Right renal cortex interstitium (tissue), 3 donors: ENCODE measurements at regions not wholly inside any gene's neighbourhood (a gene's known extent, or its start where the extent isn't known, plus 50 kb on each side); places are given as distances from the start of the nearest gene placed in this dataset.

Experiments used
- DNase-seq, 3 donors: peaks; one replicate each; pipeline ENCODE4 v3.0.0-alpha.2; 2013; ENCODE audit warnings: low read depth in 3 of 3, low spot score in 2 of 3

DNA sequence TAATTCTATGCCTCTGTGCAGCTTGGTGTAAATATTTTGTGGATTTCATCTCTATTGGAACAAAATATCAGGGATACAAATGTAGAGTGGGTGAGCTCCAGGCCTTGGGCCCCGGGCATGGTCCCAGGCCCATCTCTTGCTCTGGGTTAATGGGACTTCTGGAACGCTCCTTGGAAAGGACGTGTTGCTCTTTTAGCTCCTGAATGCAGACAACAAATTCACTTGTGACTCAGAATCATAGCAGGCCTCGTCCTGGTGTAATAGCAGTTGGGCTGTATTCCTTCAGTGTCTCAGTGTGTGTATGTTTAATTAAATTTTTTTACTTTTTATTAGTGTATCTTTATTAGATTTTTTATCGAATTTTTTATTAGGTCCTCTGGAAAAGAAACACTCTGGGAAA is 266.7 kb upstream of the C2CD4B start:
- DNase-seq: no peak

DNA sequence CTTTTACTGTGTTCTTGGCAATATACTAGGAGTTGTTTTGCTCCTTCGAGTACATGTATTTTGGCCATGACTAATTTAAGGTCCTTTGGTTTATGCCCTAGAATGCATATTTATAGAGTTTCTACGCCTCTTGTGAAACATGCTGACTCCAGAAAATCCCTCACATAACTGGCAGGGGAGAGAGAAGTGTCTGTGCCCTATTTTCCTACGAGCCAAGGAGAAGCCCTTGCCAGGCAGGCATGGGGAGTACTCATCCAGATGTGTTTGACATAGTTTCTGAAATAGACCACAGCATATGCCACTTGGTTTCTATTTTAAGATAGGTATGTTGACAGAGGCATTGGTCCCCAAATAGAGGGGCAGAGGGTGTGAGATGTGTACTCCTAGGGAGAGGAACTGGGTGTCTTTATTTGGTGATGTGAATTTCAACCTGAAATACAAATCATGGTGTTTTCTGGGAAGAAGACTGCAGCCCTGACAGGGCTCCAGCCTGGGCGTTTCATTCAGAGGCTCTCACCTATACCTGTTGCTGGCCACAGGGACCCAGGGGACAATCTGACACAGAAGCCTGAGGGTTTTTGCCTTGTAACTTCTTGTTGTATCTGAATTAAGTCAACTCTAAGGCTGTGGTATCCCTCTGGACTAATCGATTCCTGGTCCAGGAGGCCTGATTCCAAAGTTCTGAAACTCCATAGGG is 267.8 kb upstream of the C2CD4B start:
- DNase-seq: no peak

DNA sequence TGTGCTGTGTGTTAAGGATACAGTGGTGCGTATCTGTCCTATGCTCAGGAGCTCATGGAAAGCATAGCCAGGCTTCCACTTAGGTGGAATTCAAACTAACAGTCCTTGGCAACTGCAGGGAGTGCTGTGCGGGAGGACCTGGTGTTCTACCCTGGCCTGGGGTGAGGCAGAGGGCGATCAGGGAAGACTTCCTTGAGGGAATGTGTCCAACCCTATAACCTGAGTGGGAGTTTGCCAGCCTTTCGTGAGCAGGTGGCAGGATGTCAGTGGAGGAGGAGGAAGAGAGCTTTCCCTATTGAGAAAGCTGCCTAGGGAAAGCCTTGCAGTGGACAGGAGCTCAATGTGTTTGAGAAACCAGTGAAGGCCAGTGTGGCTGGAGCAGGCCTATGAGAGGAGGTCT is 271.1 kb upstream of the C2CD4B start:
- no peak for DNase-seq

DNA sequence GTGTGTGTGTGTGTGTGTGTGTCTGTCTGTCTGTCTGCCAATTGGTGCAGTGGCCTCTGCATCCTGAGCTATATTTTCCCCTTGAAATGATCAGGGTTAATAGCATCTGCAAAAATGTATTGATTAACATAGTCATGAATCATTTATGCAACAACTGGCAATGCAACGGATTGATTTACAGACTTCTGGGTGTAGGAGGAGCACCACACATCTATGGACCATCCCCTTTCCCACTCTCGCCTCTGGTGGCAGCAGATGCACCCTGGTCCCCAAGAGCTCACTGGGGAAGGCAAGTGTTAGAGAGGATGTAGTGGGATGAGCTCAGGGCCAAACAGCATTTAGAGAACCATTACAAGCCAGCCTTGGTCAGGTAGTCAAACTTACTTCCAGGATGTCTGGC is 272.7 kb upstream of the C2CD4B start:
- DNase-seq: no peak

DNA sequence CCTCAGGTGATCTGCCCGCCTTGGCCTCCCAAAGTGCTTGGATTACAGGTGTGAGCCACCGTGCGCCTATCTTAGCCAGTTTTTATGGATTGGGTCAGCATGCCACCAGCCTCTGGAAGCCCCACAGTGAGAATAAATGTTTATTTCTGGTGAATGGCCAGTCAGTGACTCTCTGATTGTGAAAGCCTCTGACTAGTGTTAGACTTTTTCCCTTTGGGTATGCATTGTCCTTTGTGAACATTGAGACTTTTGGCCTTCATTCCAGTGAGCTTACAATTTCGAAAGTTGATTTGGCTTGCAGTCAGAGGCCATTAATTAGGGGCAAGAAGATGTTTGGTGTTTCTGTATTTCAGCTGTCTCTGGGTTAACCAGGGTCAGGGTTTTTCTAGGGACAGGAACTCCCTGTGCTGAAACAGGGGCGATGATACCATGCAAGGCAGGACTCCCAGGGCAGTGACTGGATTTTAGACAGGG is 274.5 kb upstream of the C2CD4B start:
- no peak for DNase-seq

DNA sequence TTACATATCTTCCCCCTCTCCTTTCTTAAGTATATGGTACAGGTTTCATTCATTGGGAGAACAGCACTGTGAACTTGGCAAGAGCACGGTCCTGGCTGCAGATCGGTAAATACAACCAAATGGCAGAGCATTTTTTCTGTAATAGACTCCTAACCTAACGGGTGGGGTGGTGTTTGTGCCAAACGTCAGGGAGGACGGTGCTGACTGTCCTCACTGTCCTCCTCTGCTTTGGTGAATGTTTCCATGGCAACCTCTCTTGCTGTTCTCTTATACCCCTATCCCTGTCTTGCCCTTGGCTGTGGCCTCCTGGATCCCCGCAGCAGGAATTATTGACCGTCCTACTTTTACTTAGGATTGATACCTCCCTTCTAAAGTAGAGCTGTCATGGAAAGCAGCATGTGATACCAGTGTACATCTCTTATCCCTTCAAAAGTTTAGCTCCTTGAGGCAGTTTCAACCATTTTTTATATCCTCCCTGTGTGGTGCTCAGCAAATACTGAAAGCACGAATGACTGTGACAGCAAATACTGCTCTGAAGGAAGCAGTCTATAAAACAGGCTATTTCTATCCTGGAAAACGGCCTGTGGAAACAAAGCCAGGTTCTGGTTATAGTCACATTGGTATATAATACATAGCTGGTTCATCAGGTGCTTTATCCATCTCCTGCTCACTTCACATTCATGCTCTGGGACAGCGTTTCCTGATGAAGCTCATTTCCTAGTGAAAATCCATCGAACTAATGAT is 275.4 kb upstream of the C2CD4B start:
- DNase-seq: no peak

DNA sequence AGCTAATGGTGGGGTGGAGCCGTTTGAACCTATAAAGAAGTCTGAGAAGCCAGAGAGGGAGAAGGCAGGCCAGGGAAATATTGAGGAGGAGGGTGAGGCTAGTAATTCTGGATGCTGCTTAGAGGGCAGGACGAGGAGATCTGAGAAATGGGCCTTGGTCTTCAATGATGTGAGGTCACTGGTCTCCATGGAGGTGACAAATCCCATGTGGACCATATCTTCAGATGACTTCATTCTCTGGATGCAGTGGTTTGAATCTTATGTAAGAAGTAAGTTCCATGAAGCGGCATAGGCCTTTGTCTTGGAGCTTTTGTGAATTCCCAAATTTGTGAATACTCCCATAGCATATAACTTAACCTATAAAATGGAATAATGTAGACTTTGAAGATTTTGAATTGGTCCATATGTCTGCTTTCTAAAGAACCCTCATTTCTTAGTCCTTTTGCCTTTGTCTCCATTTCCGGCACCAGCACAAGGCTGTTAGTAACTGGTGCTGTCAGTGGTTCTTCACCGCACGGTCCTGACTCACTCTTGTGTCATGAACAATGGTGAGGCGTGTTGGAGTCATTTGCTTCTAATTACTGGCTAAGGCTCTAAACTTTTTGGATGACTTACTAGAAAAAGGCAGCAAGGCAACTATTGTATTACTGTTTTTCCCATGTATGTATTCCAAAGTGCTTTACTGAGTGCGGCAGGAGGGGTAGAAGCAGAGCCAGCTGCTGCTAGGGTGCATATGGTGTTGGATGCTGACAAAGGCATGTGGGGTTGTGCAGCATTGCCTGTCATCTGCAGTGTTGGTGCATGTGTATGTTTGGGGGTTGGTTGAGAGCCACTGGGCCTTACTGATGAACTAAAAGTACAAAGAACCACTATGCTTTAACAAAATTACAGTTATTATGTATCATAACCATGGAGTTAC is 279.3 kb upstream of the C2CD4B start:
- no peak for DNase-seq

DNA sequence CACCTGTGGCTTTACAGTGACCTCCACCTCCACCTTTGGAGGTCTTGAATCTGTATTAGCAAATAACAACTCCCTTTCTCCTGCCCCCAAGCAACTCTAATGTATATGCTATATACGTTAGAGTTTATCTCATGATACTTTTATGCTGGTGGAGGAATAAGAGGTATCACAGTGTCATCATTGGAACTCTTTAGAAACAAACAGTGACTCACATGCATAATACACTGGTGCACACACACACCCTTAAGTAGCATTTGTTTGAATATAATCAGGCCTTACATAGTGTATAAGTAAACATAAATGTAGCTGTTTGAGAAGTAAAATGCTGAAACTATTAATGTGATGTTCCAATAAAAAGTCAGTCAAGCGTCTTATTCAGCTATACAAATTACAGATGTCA is 280.2 kb upstream of the C2CD4B start:
- no peak for DNase-seq

DNA sequence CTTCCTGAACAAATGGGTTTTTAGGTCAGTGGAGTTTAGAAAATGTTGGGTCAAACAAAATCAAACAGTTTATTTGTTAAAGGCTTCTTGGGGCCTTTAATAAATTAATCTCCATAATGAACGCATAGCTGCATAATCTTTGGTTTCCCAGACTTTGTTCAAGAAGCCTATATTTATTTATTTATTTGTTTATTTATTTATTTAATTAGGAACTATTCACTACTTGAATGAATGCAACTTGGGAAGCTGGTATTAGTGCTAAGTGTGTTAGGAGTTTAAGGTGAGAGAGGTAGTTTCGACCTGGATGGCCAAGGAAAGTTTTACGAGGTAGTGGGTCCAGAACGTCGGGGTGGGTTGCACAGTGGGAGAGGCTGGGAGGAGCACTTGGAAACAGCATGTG is 281.9 kb upstream of the C2CD4B start:
- no peak for DNase-seq

DNA sequence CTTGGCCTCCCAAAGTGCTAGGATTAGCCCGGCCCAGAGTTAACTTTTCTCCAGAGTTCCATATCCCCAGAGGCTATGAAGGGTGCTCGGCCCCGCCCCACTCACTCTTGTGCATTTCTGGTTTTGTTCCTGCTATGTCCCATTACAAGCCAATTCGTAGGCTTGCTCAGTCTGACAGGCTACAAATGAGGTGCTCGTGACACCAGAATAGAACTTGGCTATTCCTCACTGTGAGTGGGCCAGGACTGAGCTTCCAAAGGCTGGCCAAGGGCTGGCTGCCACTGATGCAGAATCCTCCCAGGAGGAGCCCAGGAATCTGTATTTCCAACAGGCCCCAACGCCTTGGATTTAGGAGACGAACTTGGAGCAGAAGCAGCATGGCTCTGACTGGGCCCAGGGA is 282.7 kb upstream of the C2CD4B start:
- DNase-seq: no peak

DNA sequence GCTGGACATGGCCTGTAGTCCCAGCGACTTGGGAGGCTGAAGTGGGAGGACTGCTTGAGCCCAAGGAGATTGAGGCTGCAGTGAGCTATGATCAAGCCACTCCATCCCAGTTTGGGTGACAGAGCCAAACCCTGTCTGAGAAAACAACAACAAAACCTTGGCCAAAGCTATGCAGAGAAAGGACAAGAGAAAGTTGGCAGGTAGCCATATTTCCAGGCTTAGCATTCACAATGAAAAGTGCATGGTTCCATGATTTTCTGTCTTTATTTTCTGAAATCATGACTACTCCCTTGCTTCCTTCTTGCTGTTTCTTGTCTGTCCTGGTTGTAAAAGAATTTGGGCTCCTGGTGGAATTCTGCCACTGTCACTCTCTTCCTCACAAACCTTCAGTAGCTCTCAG is 284.6 kb upstream of the C2CD4B start:
- DNase-seq: no peak

DNA sequence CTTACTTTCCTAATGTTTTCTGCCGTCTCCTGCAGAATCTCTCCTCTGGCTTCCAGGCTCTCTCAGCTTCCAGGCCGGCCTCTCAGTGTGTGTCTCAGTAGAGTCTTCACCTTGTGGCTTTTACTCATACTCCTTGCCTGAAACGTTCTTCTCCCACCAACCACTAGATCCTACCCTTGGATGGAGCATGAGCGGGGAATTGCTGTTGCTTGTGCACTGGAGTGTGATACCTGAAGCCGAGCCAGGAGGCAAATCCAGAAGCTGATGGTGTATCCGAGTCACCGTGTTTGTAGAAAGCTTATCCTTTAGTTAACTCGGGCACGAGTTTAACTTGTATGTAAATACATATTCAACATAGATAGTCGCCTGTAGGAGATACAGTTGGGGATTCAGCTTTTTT is 285.0 kb upstream of the C2CD4B start:
- no peak for DNase-seq

DNA sequence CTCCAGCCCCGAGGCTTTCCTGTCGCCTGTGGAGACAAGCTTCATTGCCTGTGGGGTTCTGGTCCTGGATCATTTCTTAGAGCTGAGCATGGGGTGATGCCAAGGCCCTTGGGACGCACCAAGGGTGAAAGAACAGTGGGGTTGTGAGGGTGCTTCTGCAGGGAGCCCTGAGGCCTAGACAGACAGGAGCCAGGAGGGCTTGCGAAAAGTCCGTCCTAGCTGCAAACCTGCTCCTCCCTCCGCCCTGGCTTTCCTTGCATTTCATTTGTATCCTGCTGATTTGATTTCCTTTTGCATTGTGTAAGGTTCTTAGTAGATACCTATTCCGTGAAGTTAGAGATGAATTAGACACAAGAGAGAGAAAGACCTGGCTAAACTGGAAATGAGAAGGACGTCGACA is 286.9 kb upstream of the C2CD4B start:
- DNase-seq: no peak

DNA sequence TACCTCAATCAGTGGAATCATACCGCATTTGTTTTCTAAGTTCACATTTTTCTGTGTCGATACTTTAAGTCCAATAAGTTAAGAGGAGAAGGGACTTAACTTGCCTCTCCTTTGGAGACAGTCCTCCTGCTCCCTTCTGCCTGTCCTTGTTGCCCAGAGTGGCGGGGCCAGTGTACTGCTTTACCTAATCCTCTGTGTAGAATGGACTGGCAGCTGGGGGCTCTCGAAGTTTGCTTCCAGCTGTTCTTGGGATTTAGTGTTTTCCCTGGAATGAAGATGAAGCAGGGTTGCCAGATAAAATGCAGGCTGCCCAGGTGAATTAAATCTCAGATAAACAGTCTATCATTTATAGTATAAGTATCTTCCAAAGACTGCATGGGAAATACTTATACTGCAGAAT is 287.6 kb upstream of the C2CD4B start:
- DNase-seq: no peak

DNA sequence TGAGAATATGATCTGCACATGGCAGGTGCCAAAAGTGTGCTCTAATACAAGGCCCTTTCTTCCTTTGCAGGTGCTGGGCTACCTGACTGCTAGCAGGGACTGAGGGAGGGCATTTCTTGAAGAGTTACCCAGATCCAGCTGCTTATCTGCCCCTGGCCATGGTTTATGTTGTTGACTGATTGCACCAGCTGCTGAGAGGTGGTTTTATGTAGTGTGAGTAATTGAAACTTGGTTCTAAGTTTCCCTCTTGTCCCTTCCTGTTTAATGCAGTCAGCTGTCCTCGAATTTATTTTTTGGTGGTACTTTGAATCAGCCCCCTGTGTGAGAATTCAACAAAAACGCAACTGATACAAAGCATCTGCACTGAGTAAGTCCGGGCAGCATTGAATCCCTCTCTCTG is 288.3 kb upstream of the C2CD4B start:
- DNase-seq: no peak

DNA sequence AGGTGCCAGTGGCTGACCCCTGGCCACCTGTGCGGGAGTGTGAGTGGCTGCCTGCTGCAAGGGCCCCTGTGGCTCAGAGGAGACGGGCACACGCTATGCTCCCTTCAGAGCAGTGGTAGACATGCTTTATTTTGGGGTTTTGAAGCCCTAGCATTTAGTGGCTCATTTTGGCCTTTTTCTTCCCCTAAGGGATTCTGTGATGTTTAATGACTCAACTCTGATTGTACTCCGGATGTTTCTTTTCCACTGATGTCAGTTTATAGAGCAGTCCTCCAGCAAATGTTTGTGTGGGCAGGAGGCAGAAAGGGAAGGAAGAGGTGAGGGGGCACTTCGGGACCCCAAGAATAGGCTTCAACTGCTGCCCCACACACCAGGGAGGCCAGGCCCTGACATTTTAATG is 288.9 kb upstream of the C2CD4B start:
- DNase-seq: no peak

DNA sequence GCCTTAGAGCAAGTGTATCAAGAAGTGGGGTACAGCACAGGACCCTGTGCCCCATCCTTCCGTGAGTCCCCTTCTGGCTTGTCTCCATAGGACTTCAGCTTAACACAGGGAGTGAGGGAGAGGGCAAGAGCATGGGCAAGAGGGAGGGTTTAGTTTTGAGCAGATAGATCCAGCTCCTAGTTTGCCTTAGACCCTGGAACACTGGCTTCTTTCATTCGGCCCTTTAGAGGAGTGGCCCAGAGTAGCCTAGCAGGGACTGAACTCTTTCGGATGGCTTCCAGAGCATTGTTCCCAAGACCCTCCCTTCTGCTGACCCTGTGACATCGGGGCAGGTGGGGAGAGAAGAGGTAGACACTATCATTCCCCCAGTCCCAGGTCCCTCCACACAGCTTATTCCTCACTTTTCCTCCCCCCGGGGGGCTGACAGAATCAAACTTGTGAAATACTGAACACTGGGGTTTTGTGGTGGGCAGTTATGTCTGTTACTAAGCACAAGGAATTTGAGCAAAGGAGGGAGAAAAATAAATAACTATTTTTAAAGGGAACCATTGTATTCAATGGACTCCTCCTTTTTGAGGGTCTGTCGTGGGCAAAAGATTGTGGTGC is 289.6 kb upstream of the C2CD4B start:
- DNase-seq: no peak

DNA sequence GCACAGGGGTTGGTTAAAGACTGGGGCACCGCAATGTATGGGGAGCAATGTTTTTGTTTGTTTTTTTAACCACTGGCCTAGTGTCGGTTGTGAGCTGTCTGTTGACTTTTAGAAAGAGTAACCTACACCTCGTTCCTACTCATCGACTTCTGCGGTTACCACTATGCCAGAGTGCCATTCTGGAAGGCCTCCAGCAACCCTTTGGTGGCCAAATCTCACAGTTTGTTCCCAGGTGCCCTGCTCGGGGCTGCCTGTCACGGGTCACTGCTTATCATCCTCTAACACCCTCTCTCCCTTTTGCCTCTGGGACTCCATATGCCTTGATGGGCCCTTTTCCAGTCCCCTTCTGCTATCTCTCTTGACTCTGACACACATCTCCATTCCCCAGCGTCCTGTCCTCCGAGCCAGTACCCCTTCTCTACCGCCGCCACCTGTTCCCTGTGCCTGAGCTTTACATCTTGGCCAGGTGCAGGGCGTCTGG is 290.4 kb upstream of the C2CD4B start:
- no peak for DNase-seq

DNA sequence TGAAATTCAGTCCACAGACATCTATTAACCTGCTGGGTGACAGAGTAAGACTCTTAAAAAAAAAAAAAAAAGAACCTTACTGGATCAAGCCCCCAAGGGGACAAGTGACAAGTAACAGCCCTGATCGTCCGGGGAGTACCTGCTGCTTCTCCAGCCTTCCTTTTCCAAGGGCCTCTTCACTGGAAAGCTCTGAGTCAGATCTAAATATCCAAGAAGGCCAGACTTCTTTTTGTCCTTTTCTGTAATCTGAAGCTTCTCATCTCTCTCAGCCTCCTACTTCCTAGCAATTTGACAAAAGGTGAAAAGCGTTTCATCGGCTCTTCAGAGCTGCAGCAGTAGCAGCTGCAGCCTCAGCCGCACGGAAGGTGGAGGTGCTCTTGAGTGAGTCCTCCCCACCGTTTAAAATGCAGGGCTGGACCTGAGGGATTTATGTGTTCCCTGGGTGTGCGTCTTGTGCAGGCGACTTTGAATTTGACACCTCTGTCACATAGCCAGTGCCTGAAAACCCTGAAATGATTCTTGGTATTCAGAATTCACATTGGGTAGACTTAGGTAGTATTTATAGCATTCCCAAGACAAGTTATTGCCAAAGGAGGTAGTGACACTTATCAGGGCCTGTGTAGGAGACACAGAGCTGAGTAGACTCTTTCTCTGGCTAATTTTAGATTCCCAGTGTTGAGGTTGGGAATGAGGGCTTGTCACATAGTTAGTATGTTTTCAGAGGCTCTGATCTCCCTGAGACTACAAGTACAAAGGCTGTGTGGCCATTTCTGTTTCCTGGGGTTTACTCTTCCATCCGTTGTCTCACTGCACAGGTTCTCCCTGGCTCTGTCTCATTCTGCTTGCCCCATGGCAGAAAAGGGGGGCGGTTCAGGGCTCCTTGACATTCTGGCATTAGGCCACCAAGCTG is 291.2 kb upstream of the C2CD4B start:
- DNase-seq: no peak

DNA sequence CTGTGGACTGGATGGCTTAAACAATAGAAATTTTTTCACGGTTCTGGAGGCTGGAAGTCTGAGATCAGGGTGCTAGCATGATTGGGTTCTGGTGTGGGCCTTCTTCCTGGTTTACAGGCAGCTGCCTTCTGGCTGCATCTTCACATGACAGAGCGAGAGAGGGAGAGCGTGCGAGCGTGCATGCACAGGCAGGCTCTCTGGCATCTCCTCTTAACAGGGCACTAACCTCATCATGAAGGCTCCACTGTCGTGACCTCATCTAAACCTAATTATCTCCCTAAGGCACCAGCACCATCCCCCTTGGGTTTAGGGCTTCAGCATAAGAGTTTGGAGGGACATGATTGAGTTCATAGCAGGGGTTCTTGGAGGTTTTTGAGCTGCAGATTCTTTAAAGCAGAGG is 292.0 kb upstream of the C2CD4B start:
- no peak for DNase-seq
